AG09319 (cell line): ENCODE measurements at regions not wholly inside any gene's neighbourhood (a gene's known extent, or its start where the extent isn't known, plus 50 kb on each side); places are given as distances from the start of the nearest gene placed in this dataset.

Experiments
- DNase-seq: peaks from one replicate; pipeline ENCODE4 v3.0.0-alpha.2; 2010; ENCODE audit warnings: low read depth; ENCODE audit errors: extremely low read depth
- TF ChIP-seq, protein P1 (sequence below): IDR thresholded peaks from 2 replicates; pipeline ENCODE4 v1.5.1; 2011; ENCODE audit warnings: low read depth, mild to moderate bottlenecking, inconsistent platforms, low read length, moderate library complexity

DNA sequence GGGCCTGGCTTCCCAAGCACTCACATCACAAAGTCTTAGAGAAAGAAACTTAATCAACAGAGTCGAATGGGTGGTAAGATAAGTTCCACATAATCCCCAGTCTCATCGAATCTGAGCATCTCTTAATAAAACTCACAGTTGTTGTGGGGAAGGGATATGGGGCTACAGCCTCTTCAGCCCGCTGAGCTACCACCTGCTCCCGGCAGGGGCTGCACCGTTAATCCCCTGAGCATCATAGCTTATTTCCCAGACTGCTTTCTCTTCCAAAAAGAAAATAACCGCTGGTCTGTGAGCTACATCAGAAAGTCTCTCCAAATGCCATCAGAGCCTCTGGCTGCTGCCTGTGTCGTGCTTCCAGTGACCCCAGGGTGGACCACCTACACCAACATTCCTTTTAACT, 139.4 kb upstream of the CELF4 start:
- no peak for DNase-seq
- TF ChIP-seq, protein P1, sequence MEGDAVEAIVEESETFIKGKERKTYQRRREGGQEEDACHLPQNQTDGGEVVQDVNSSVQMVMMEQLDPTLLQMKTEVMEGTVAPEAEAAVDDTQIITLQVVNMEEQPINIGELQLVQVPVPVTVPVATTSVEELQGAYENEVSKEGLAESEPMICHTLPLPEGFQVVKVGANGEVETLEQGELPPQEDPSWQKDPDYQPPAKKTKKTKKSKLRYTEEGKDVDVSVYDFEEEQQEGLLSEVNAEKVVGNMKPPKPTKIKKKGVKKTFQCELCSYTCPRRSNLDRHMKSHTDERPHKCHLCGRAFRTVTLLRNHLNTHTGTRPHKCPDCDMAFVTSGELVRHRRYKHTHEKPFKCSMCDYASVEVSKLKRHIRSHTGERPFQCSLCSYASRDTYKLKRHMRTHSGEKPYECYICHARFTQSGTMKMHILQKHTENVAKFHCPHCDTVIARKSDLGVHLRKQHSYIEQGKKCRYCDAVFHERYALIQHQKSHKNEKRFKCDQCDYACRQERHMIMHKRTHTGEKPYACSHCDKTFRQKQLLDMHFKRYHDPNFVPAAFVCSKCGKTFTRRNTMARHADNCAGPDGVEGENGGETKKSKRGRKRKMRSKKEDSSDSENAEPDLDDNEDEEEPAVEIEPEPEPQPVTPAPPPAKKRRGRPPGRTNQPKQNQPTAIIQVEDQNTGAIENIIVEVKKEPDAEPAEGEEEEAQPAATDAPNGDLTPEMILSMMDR: no peak

DNA sequence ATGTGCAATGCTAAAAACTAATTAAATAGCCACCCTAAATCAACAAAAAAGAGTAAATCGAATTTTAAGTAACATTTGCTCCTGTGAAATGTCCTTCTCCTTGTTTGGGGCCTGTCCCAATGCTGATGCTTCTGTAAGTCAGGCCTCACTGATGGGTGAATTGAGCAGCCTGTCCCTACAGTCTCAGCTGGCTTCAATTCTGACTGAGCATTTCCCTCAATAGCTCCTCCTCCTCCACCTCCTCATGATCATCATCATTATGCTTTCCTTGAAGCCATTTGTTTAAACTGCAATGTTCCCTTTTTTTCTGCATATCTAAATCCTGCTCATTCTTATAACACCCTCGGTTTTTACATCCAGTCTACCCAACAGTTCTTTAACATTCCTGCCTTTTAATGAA, 137.2 kb upstream of the CELF4 start:
- DNase-seq: no peak
- TF ChIP-seq, protein P1: no peak

DNA sequence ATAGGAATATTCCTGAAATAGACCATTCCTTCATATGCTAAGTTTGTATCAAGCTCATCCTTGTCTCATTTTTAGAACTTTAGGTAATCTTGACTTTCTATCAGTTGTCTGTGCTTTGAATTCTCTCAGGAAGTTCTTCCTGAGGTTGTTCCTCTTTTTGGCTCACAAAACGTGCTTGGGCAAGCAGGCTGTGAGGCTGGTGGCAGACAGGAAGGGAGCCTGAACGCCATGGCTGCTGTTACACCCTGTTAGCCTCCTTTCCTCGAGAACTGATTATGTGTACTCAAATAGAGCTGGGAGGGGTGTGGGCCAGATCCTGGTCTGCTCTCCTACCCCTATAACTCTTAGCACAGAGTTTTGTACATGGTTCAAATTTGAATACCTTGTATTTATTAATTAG, 136.4 kb upstream of the CELF4 start:
- DNase-seq: no peak
- TF ChIP-seq, protein P1: no peak

DNA sequence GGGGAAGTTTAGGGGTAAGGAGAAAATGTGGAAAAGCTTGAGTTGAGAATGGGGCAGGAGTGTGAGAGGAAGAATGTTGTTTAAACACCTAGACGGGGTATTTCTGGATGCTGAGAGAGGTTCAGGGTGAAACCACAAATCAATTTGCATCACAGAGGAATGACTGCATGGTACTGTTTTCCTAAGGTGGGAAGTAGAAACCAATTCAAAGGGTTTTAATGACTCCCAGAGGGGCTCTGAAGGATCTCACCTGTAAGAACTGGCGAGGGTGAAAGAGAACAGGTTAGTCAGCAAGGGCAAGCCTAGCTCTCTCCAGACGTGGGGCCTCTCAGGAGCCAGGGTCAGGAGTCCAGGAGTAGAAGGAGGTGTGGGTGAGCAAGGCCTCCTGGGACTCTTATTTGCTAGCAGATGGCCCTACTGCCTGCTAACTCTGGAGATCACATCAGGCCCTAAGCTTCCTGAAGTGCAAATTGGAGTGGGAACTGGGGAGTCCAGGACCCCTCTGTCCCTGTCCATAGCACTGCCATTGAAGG, 133.0 kb upstream of the CELF4 start:
- no peak for DNase-seq

DNA sequence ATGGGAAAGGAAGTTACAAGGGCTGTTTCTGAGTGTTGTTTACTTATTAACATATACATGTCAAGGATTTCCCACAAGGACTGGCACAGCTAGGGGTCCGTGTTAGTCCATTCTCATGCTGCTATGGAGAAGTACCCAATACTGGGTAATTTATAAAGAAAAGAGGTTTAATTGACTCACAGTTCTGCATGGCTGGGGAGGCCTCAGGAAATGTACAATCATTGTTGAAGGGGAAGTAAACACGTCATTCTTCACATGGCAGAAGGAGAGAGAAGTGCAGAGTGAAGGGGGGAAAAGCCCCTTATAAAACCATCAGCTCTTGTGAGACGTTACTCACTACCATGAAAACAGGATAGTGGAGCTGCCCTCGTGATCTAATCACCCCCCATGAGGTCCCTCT, 128.9 kb upstream of the CELF4 start:
- no peak for DNase-seq
- TF ChIP-seq, protein P1: no peak

More for the DNA sequence above, 133.0 kb upstream of the CELF4 start:
- TF ChIP-seq, protein P1: no peak

DNA sequence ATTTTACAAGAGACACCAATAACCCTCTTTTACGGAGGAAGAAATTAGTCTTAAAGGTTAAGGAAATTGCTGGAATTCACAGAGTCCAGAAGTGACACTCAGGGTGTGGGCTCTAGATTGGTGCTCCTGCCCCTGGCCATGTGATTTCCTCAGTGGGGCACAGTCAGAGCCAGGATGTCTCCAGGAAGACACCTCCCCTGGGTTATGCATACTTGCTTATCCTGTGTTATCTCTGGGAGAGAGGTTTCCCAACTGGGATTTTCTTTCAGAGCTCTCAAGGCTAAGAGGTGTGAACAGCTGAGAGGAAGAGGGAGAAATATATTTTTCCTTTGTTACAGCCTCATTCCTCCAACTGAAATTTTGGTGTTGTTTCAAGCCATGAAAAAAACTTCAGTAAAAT, 125.6 kb upstream of the CELF4 start:
- DNase-seq: no peak
- TF ChIP-seq, protein P1: no peak

DNA sequence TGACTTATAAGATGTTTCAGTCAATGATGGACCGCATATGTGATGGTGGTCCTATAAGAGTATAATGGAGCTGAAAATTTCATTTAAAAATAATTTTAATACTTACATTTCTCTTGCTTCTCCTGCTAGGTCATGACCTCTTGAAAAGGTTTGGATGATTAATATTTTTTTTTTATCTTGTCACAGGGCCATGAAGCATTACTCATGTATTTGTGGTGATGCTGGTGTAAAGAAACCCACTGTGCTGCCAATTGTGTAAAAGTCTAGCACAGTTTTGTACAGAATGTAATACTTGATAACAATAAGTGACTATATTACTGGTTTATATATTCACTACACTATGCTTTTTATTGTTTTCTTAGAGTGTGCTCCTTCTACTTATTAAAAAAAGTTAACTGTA, 124.2 kb upstream of the CELF4 start:
- TF ChIP-seq, protein P1: no peak

More for the DNA sequence above, 124.2 kb upstream of the CELF4 start:
- no peak for DNase-seq
